HCT116 (cell line): ENCODE measurements at regions not wholly inside any gene's neighbourhood (a gene's known extent, or its start where the extent isn't known, plus 50 kb on each side); places are given as distances from the start of the nearest gene placed in this dataset.

Experiments
- CTCF ChIP-seq, 3 experiments: fragments of 200-600 bp in 1 of 3; sonication (generic) in 1 of 3; IDR thresholded peaks in 2 of 3; conservative IDR thresholded peaks in 1 of 3; 2 replicates each; pipeline ENCODE4 v1.5.1; 2012 to 2017; ENCODE audit warnings: low read depth in 2 of 3, low read length in 2 of 3, antibody characterized with exemption in 1 of 3, borderline replicate concordance in 1 of 3, control low read depth in 1 of 3, mild to moderate bottlenecking in 1 of 3, mixed read lengths in 1 of 3, mixed run types in 1 of 3, moderate library complexity in 1 of 3; ENCODE audit not compliant: insufficient read depth in 1 of 3
- EZH2 ChIP-seq: fragments of 200-600 bp; sonication (generic); IDR thresholded peaks from 2 replicates; pipeline ENCODE4 v1.6.1; 2017; ENCODE audit warnings: antibody characterized with exemption, mixed run types
- JUND ChIP-seq: IDR thresholded peaks from 2 replicates; pipeline ENCODE4 v1.6.1; 2012
- MAX ChIP-seq: IDR thresholded peaks from 2 replicates; pipeline ENCODE4 v1.6.1; 2012
- POLR2A ChIP-seq: IDR thresholded peaks from 2 replicates; pipeline ENCODE4 v1.7.0; 2011; ENCODE audit warnings: borderline replicate concordance; ENCODE audit not compliant: insufficient read depth, insufficient read length; ENCODE audit errors: extremely low read depth

- TF ChIP-seq MAX (no peak), EZH2 (no peak), JUND (no peak), POLR2A (no peak), CTCF (IDR thresholded peaks at IDR 0.05 in 2 of 3, conservative IDR thresholded peaks at IDR 0.05 in 1 of 3; ENCODE audit: borderline replicate concordance in 1 of 3, insufficient read depth in 1 of 3, low read depth in 2 of 3, low read length in 2 of 3) (no peak)
Measured at GRCh38 chr10:120042705-120043104, 150.2 kb downstream of the SEC23IP start.
